ENCODE measurements at regions not wholly inside any gene's neighbourhood (a gene's known extent, or its start where the extent isn't known, plus 50 kb on each side); places are given as distances from the start of the nearest gene placed in this dataset.

GRCh38 chr11:34825670-34826383 is 90.4 kb downstream of the APIP start (continued):
- TF ChIP-seq, protein P1, sequence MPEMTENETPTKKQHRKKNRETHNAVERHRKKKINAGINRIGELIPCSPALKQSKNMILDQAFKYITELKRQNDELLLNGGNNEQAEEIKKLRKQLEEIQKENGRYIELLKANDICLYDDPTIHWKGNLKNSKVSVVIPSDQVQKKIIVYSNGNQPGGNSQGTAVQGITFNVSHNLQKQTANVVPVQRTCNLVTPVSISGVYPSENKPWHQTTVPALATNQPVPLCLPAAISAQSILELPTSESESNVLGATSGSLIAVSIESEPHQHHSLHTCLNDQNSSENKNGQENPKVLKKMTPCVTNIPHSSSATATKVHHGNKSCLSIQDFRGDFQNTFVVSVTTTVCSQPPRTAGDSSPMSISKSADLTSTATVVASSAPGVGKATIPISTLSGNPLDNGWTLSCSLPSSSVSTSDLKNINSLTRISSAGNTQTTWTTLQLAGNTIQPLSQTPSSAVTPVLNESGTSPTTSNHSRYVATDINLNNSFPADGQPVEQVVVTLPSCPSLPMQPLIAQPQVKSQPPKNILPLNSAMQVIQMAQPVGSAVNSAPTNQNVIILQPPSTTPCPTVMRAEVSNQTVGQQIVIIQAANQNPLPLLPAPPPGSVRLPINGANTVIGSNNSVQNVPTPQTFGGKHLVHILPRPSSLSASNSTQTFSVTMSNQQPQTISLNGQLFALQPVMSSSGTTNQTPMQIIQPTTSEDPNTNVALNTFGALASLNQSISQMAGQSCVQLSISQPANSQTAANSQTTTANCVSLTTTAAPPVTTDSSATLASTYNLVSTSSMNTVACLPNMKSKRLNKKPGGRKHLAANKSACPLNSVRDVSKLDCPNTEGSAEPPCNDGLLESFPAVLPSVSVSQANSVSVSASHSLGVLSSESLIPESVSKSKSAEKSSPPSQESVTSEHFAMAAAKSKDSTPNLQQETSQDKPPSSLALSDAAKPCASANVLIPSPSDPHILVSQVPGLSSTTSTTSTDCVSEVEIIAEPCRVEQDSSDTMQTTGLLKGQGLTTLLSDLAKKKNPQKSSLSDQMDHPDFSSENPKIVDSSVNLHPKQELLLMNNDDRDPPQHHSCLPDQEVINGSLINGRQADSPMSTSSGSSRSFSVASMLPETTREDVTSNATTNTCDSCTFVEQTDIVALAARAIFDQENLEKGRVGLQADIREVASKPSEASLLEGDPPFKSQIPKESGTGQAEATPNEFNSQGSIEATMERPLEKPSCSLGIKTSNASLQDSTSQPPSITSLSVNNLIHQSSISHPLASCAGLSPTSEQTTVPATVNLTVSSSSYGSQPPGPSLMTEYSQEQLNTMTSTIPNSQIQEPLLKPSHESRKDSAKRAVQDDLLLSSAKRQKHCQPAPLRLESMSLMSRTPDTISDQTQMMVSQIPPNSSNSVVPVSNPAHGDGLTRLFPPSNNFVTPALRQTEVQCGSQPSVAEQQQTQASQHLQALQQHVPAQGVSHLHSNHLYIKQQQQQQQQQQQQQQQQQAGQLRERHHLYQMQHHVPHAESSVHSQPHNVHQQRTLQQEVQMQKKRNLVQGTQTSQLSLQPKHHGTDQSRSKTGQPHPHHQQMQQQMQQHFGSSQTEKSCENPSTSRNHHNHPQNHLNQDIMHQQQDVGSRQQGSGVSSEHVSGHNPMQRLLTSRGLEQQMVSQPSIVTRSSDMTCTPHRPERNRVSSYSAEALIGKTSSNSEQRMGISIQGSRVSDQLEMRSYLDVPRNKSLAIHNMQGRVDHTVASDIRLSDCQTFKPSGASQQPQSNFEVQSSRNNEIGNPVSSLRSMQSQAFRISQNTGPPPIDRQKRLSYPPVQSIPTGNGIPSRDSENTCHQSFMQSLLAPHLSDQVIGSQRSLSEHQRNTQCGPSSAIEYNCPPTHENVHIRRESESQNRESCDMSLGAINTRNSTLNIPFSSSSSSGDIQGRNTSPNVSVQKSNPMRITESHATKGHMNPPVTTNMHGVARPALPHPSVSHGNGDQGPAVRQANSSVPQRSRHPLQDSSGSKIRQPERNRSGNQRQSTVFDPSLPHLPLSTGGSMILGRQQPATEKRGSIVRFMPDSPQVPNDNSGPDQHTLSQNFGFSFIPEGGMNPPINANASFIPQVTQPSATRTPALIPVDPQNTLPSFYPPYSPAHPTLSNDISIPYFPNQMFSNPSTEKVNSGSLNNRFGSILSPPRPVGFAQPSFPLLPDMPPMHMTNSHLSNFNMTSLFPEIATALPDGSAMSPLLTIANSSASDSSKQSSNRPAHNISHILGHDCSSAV (CRISPR knock-in tag; IDR thresholded peaks at IDR 0.05; ENCODE audit: borderline replicate concordance): no peak
- no peak for TF ChIP-seq FOXA1 (IDR thresholded peaks at IDR 0.05)
- 0 out of 2 replicates have a peak, but pooled peaks have one; percentile 3 for TF ChIP-seq FOXA1 (CRISPR knock-in tag; IDR thresholded peaks at IDR 0.05)
- TF ChIP-seq CEBPG (CRISPR knock-in tag; IDR thresholded peaks at IDR 0.05): peak; percentile 55
- 0 out of 2 replicates have a peak, but pooled peaks have one; percentile 56 for TF ChIP-seq ZMYM2 (CRISPR knock-in tag; IDR thresholded peaks at IDR 0.05)
- TF ChIP-seq HMGXB4 (CRISPR knock-in tag; IDR thresholded peaks at IDR 0.05; ENCODE audit: borderline replicate concordance in 1 of 2, low read depth in 1 of 2): 0 out of 4 replicates have a peak, but pooled peaks of 1 of the 2 experiments have one; percentile 28
- no peak for TF ChIP-seq MBD4 (IDR thresholded peaks at IDR 0.05; ENCODE audit: borderline replicate concordance, low read length)
- TF ChIP-seq ZNF557 (CRISPR knock-in tag; IDR thresholded peaks at IDR 0.05): no peak
- 0 out of 2 replicates have a peak, but pooled peaks have one; percentile 33 for TF ChIP-seq ZMAT3 (CRISPR knock-in tag; conservative IDR thresholded peaks at IDR 0.05)
- no peak for TF ChIP-seq RBM39 (IDR thresholded peaks at IDR 0.05; ENCODE audit: low read depth, low read length, poor library complexity, severe bottlenecking)
- TF ChIP-seq FOXA3 (CRISPR knock-in tag; IDR thresholded peaks at IDR 0.05): peak; percentile 39; the same call in 1 of the 2 replicates
- peak; percentile 91 for TF ChIP-seq STAT6 (CRISPR knock-in tag; IDR thresholded peaks at IDR 0.05; ENCODE audit: borderline replicate concordance)
- TF ChIP-seq, protein P2, sequence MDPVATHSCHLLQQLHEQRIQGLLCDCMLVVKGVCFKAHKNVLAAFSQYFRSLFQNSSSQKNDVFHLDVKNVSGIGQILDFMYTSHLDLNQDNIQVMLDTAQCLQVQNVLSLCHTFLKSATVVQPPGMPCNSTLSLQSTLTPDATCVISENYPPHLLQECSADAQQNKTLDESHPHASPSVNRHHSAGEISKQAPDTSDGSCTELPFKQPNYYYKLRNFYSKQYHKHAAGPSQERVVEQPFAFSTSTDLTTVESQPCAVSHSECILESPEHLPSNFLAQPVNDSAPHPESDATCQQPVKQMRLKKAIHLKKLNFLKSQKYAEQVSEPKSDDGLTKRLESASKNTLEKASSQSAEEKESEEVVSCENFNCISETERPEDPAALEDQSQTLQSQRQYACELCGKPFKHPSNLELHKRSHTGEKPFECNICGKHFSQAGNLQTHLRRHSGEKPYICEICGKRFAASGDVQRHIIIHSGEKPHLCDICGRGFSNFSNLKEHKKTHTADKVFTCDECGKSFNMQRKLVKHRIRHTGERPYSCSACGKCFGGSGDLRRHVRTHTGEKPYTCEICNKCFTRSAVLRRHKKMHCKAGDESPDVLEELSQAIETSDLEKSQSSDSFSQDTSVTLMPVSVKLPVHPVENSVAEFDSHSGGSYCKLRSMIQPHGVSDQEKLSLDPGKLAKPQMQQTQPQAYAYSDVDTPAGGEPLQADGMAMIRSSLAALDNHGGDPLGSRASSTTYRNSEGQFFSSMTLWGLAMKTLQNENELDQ (CRISPR knock-in tag; IDR thresholded peaks at IDR 0.05; ENCODE audit: borderline replicate concordance): no peak
- peak; percentile 60 for TF ChIP-seq FOSL2 (CRISPR knock-in tag; IDR thresholded peaks at IDR 0.05)
